Keratinocyte (primary cell): ENCODE measurements at regions not wholly inside any gene's neighbourhood (a gene's known extent, or its start where the extent isn't known, plus 50 kb on each side); places are given as distances from the start of the nearest gene placed in this dataset.

Experiments used
- DNase-seq: peaks from one replicate; pipeline ENCODE4 v3.0.0-alpha.2; 2011; ENCODE audit warnings: low read depth, missing footprints, low spot score
- FAIRE-seq: peaks from 2 replicates; lab custom pipeline; 2011; peaks lifted over from hg19 to GRCh38; lab: Jason Lieb, UNC
- H2AFZ ChIP-seq: 2 replicates; pipeline ENCODE4 v1.6.0; 2012; ENCODE audit warnings: low read length, control low read depth, inconsistent platforms; ENCODE audit not compliant: control insufficient read depth
- H3K27ac ChIP-seq: 2 replicates; pipeline ENCODE4 v1.5.1; 2011; ENCODE audit warnings: low read length; ENCODE audit not compliant: control insufficient read depth, insufficient read depth
- H3K27me3 ChIP-seq: 3 replicates; pipeline ENCODE4 v1.6.0; 2011; ENCODE audit warnings: low read length; ENCODE audit not compliant: control insufficient read depth, insufficient read depth; ENCODE audit errors: extremely low read depth
- H3K36me3 ChIP-seq, 2 experiments: 2 replicates in 1 of 2; 3 replicates in 1 of 2; pipeline ENCODE4 v1.5.1; 2011; ENCODE audit warnings: low read length in 2 of 2, mild to moderate bottlenecking in 1 of 2; ENCODE audit not compliant: control insufficient read depth in 2 of 2, insufficient read depth in 2 of 2; ENCODE audit errors: extremely low read depth in 1 of 2
- H3K4me1 ChIP-seq: 3 replicates; pipeline ENCODE4 v1.5.1; 2011; ENCODE audit warnings: low read length; ENCODE audit not compliant: control insufficient read depth, insufficient read depth; ENCODE audit errors: extremely low read depth
- H3K4me2 ChIP-seq: 3 replicates; pipeline ENCODE4 v1.6.0; 2011; ENCODE audit warnings: low read depth, low read length; ENCODE audit not compliant: control insufficient read depth, insufficient read depth; ENCODE audit errors: extremely low read depth
- H3K4me3 ChIP-seq, 3 experiments: fragments of 200-600 bp in 1 of 3; sonication (generic) in 1 of 3; 2 replicates in 2 of 3; 3 replicates in 1 of 3; pipeline ENCODE4 v1.5.1; 2011 to 2016; ENCODE audit warnings: low read length in 3 of 3, mild to moderate bottlenecking in 3 of 3, control low read depth in 2 of 3, inconsistent platforms in 1 of 3, low read depth in 1 of 3, mixed read lengths in 1 of 3, mixed run types in 1 of 3, moderate library complexity in 1 of 3; ENCODE audit not compliant: control insufficient read depth in 2 of 3, insufficient read depth in 2 of 3; ENCODE audit errors: extremely low read depth in 1 of 3
- H3K79me2 ChIP-seq: 2 replicates; pipeline ENCODE4 v1.6.0; 2012; ENCODE audit warnings: low read length; ENCODE audit not compliant: control insufficient read depth, insufficient read depth
- H3K9ac ChIP-seq: 3 replicates; pipeline ENCODE4 v1.6.0; 2011; ENCODE audit warnings: low read length; ENCODE audit not compliant: control insufficient read depth, insufficient read depth; ENCODE audit errors: extremely low read depth
- H3K9me1 ChIP-seq: 3 replicates; pipeline ENCODE4 v1.6.0; 2011; ENCODE audit warnings: low read length; ENCODE audit not compliant: control insufficient read depth, insufficient read depth; ENCODE audit errors: extremely low read depth
- H3K9me3 ChIP-seq: 2 replicates; pipeline ENCODE4 v1.5.1; 2012; ENCODE audit warnings: low read depth, low read length; ENCODE audit not compliant: control insufficient read depth
- H4K20me1 ChIP-seq: 3 replicates; pipeline ENCODE4 v1.6.0; 2011; ENCODE audit warnings: low read length; ENCODE audit not compliant: control insufficient read depth, insufficient read depth; ENCODE audit errors: extremely low read depth
- EZH2 ChIP-seq: IDR thresholded peaks from one replicate; pipeline ENCODE4 v1.6.1; 2012; ENCODE audit warnings: inconsistent platforms, mild to moderate bottlenecking, low read length, moderate library complexity
- dilution Hi-C: fragments of 300-500 bp; cut with MboI; formaldehyde crosslinking; loops from one replicate; pipeline ENCODE4 v1.7.0; 2020; ENCODE audit warnings: low sequenced_read_pairs; ENCODE audit not compliant: extremely low pct_ligation_motif_present
- TF ChIP-seq, protein P1 (sequence below), 3 experiments: IDR thresholded peaks in 1 of 3; conservative IDR thresholded peaks in 1 of 3; optimal IDR thresholded peaks in 1 of 3; 2 replicates in 2 of 3; 3 replicates in 1 of 3; pipeline versions ENCODE3 to v1.5.1; 2011; ENCODE audit warnings: low read length in 3 of 3, mild to moderate bottlenecking in 3 of 3, moderate library complexity in 2 of 3, control low read depth in 1 of 3, inconsistent platforms in 1 of 3; ENCODE audit not compliant: insufficient read depth in 2 of 3; ENCODE audit errors: extremely low read depth in 1 of 3

DNA sequence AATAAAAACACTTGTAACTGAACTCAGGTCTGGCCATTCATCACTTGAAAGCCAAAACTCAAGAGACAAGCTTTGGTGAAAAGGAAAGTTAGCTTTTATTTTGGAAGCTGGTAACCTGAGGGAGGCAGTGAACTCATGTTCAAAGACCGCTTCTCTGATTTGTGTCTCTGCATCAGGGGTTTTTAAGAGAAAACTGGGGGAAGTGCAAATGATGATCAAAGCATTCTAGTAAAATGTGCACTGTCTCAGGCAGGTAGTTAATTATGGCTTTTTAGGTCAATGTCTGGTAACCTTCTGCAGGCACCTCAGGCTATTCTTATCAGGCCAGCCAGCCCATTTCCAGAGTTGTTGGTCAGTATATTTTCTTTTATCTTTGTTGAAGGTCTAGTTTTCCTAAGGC lies 162.2 kb downstream of the SYT10 start:
- dilution Hi-C loops: no loop called here
- no peaks in the 10 kb centered on the region for H3K36me3 ChIP-seq
- H2AFZ ChIP-seq: no peak overlapping the region
- TF ChIP-seq EZH2: no peak
- TF ChIP-seq, protein P1, sequence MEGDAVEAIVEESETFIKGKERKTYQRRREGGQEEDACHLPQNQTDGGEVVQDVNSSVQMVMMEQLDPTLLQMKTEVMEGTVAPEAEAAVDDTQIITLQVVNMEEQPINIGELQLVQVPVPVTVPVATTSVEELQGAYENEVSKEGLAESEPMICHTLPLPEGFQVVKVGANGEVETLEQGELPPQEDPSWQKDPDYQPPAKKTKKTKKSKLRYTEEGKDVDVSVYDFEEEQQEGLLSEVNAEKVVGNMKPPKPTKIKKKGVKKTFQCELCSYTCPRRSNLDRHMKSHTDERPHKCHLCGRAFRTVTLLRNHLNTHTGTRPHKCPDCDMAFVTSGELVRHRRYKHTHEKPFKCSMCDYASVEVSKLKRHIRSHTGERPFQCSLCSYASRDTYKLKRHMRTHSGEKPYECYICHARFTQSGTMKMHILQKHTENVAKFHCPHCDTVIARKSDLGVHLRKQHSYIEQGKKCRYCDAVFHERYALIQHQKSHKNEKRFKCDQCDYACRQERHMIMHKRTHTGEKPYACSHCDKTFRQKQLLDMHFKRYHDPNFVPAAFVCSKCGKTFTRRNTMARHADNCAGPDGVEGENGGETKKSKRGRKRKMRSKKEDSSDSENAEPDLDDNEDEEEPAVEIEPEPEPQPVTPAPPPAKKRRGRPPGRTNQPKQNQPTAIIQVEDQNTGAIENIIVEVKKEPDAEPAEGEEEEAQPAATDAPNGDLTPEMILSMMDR (optimal IDR thresholded peaks at IDR 0.05 in 1 of 3, IDR thresholded peaks at IDR 0.05 in 1 of 3, conservative IDR thresholded peaks at IDR 0.05 in 1 of 3; ENCODE audit: extremely low read depth in 1 of 3, insufficient read depth in 2 of 3, low read length in 3 of 3): no peak
- no peak overlapping the region for H3K27ac ChIP-seq
- H3K9ac ChIP-seq: no peak overlapping the region
- no peak overlapping the region for H3K4me3 ChIP-seq
- H4K20me1 ChIP-seq: no peaks in the 10 kb centered on the region
- H3K4me1 ChIP-seq: no peaks in the 10 kb centered on the region
- H3K27me3 ChIP-seq: no peaks in the 10 kb centered on the region
- FAIRE-seq (no peak), DNase-seq (no peak)
- no peaks in the 10 kb centered on the region for H3K9me1 ChIP-seq
- no peaks in the 10 kb centered on the region for H3K9me3 ChIP-seq
- no peaks in the 10 kb centered on the region for H3K79me2 ChIP-seq
- no peak overlapping the region for H3K4me2 ChIP-seq

DNA sequence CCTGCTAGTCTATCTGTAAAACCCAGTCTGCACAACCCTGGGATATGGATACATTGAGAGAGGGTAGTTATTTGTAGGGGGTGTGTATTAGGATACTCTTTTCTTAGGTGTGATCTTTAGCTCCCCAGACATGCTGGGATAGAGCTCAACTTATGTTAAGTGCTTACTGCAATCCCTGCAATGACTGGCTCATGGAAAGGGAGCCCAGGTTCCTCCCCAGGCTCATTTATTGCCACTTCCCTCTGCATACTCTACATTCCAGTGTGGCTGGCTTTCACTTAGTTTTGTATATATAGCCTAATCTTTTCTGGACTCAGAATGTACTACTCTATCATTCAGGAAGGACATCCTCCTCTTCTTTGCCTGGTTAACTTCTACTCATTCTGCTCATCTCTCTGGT lies 172.0 kb downstream of the SYT10 start:
- dilution Hi-C loops: no loop called here
- DNase-seq (no peak), FAIRE-seq (no peak)
- H3K4me2 ChIP-seq: no peak overlapping the region
- TF ChIP-seq, protein P1 (optimal IDR thresholded peaks at IDR 0.05 in 1 of 3, IDR thresholded peaks at IDR 0.05 in 1 of 3, conservative IDR thresholded peaks at IDR 0.05 in 1 of 3; ENCODE audit: extremely low read depth in 1 of 3, insufficient read depth in 2 of 3, low read length in 3 of 3): no peak
- no peak for TF ChIP-seq EZH2
- H4K20me1 ChIP-seq: no peaks in the 10 kb centered on the region
- H3K27me3 ChIP-seq: no peaks in the 10 kb centered on the region
- H3K36me3 ChIP-seq: no peaks in the 10 kb centered on the region
- no peak overlapping the region for H3K9ac ChIP-seq
- no peaks in the 10 kb centered on the region for H3K79me2 ChIP-seq
- H3K9me1 ChIP-seq: no peaks in the 10 kb centered on the region
- no peaks in the 10 kb centered on the region for H3K4me1 ChIP-seq
- H3K27ac ChIP-seq: no peak overlapping the region
- H3K4me3 ChIP-seq: no peak overlapping the region
- no peak overlapping the region for H2AFZ ChIP-seq
- H3K9me3 ChIP-seq: no peaks in the 10 kb centered on the region
